ENCODE measurements at regions not wholly inside any gene's neighbourhood (a gene's known extent, or its start where the extent isn't known, plus 50 kb on each side); places are given as distances from the start of the nearest gene placed in this dataset.
A peak's percentile ranks its signal among the peaks of the same experiment; 100 is the strongest.

GRCh38 chr9:35540315-35540714 lies 50.4 kb downstream of the RUSC2 start:
- DNase-seq: no peak

GRCh38 chr9:35546853-35547252 lies 56.9 kb downstream of the RUSC2 start:
- no peak for DNase-seq

- no peak for DNase-seq
These were observed 57.1 kb upstream of the TESK1 start for GRCh38 chr9:35547889-35548418.

- no peak for DNase-seq
These were observed 56.5 kb upstream of the TESK1 start for GRCh38 chr9:35548571-35548970.

- DNase-seq: no peak
These were observed 55.6 kb upstream of the TESK1 start for GRCh38 chr9:35549441-35549840.

- no peak for DNase-seq
These were observed 52.7 kb upstream of the TESK1 start for GRCh38 chr9:35552376-35552775.

GRCh38 chr9:35552837-35553236 lies 52.2 kb upstream of the TESK1 start:
- no peak for DNase-seq

- peak; percentile 80 for DNase-seq
These were observed 51.2 kb upstream of the TESK1 start for GRCh38 chr9:35553670-35554543.

GRCh38 chr9:35555246-35555701 lies 49.8 kb upstream of the TESK1 start:
- no peak for DNase-seq

Measured in retina (tissue), 1 donor.